HG02870 (cell line): ENCODE measurements at regions not wholly inside any gene's neighbourhood (a gene's known extent, or its start where the extent isn't known, plus 50 kb on each side); places are given as distances from the start of the nearest gene placed in this dataset.

Experiments used
- ATAC-seq: cut with Tn5 transposase; IDR thresholded peaks from one replicate; pipeline ENCODE4 v1.9.1; 2021; ENCODE audit warnings: mild to moderate bottlenecking, moderate library complexity; ENCODE audit not compliant: unreplicated experiment

DNA sequence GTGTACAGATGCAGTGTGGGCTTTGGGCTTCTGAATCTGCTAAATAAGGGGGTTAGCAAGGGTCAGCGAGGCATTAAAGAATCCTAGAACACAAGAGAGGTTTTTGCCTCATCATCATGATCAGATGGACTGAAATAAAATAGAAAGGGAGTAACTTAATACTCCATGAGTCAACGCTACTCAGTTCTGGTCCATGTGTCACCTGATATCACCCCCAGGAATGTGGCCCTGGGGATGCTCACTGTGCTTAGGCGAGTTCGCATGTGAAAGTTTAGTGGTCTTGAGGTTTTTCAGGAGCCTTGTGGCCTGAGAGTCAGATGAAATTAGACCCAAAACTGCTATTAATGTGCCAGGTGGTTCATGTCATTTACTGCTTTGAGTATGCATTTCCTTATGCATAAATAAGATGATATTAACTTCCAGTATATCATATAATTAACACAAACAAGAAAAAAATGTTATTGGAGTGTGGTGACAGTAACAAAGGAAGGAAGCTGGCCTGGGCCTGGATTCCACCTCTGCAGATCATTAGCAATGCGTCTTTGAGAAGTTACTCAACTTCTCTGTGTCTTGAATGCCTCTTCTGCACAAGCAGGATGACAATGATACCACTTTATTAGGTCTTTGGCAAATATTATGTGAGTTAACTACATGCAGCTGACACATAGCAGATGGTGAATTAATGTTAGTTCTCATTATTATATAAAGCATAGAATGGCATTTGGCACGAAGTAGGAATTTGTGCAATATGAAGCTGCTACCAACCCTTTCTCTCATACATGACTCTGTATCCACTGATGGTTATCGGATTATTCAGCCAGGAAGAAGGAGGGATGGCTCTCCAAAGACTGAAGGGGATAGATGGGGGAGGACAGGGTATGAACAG lies 1272.6 kb downstream of the AACS start:
- no peak for ATAC-seq

DNA sequence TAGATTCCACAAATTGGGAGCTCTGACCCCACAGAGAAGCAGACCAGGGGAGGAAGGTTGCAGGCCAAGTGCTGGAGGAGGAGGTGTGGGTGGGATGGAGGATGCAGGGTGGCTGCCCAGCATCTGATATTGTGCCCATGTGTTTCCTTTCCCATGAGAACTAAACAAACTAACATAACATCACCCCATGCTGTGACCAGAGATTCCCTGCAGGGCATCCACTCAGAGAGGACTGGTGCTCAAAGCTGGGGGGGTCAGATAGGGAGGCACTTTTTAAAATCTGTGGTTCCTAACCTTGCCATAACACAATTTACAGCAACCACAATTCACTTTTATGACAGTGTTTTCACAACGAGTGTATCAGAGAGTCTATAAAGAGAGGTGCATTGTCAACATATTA lies 1277.6 kb downstream of the AACS start:
- no peak for ATAC-seq

DNA sequence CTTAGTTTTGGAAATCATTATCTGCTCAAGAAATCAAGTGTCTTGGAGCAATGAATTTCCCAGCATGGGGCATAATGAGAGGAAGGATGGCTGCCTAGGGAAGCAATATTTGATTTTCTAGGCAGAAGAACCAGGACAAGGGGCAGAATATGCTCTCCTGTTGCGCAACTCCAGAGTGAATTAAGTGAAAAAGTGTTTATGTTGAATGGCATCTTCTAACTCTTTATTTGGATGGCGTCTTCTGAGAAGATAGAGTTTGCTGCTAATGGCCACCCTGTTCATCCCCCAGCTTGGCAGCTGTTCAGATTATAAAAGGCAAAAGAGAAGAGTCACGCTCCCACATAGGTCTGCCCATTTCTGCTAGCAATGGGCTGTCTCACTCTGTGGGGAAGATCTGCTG lies 1278.1 kb downstream of the AACS start:
- no peak for ATAC-seq

DNA sequence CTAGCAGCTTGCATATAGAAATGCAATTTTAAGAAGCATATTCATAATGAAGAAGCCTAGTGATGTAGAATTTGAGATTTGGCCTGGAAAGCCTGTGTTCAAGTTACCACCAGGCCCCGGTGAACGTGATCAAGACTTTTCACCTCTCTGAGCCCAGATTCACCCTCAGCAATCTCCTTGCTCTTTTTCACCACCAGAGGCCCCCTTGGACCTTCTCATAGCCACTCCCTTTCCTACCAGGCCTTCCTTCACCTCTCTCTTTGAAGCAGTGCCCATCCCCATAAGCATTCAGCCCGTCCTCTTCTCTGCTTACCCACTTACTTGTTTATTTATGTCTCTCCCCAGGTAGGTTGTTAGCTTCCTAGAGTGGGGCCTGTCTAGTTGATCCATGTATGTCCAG lies 1280.9 kb downstream of the AACS start:
- ATAC-seq, result no peak

DNA sequence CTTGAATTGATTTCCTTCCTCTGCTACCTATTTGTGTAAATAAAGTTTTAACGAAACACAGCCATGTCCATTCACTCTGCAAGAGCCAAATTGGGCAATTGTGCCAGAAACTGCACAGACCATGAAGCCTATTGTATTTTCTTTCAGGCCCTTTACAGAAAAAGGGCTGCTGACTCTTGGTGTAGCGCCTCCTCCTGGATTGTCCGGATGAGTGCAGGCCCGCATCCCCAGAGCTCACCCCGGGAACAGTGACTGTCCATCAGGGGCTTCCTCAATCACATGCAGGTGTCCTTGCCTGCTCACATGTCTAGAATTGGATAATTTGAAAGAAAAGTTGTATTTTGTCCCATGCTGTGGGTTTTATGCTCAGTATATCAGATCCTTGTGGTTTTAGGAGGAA lies 1282.2 kb downstream of the AACS start:
- ATAC-seq, result no peak

DNA sequence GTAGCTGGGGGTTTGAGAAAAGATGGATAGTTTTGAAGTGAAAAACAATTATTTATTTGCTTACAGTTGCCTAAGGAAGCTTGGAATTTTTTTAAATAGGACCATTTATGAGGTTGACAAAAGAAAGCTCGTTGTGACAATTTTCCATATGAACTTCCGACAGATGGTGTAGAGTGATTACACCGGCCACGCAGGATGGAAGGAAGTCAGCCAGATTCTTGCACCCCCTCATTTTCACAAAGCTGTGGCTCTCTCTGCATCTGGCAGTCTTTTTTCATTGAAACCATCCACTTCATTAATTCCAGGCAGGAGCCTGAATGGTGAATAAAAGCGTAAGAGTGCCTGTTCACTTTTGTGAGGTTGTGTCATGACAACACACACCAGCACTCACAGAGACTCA lies 1284.1 kb downstream of the AACS start:
- no peak for ATAC-seq

DNA sequence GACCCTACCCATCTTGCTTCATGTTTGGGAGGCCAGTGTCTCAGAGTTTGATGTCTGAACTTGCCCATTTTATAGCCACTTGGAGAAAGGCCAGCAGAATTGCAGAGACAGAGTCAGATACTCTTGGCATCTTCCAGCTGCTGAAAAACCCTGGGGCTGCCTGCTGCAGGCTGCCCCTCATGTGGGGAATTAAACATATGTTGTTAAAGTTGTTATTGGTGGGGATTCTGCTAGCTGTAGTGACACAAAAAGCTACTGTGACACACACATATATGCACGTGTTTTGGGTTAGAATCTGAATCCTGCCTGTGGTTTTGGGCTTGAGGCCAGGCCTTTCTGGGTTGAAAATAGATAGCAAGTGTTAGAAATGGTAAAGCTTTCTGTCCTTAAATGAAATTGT lies 1288.4 kb downstream of the AACS start:
- no peak for ATAC-seq

DNA sequence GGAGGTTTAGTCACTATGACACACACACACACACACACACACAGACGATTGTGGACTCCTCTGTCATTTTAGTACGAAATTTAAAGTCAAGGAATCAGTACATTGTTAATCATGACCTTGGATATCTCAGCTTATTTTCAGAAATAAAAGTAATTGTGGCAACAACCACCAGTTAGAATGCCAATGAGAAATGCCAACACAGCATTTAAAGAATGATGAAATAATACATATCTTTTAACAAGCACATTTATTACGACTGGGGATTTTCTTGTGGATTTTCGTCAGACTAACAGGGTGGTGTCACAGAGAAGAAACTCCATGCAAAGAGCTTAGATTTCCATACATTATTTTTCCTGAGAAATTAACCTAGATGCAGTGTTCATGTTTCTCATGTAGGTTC lies 1289.4 kb downstream of the AACS start:
- ATAC-seq, result no peak

DNA sequence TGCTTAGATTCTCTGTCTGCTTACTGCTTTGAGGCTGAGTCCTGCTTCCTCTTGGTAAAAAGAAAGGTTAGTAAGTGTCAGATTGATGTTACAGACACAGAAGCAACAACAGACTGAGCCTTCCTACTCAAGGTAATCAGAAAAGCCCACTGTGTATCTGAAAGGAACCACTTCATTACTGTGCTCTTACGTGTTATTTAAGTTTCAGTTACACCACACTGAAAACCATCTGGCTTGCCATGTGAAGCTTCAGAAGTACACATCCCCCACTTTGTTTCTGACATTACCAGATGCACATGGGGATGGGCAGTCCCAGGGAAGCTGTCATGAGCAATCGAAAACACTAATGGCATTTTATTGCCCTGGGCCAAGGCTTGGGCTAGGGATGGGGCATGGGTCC lies 1290.1 kb downstream of the AACS start:
- no peak for ATAC-seq

DNA sequence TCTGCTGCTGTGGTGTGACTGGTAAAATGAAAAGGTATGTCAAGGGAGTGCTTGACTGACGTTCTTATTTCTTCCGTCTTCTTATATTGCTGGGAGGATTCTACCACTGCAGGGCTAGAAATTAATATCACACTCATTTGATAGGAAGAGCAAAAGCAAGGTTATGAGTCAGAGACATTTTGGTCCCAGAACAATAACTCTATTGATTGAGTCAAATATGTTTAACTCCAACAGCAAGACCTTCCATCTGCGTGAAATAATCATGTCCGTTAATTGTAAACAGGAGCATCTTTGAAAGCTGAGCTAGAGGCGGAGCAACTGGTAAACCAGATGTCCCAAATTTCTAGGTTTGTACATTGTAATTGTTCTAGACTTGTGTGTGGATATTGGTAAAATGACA lies 1293.6 kb downstream of the AACS start:
- no peak for ATAC-seq

DNA sequence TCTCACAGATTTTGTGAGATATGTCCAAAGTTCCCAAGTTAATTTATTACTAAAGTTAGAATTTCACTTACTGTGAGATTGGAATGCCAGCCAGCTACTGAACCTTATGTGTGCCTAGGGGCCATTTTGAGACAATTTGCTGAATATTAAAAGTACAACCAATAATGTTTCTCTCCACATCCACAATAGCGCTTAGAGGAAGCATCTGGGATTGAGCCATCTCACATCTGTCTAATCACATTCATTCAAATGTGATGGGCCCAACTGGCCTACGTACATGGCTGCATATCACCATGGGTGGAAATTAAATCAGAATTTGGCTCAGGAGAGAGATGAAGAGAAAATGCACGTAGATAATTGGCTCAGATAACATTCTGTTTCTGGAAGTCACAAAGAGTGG lies 1294.0 kb downstream of the AACS start:
- ATAC-seq, result no peak

DNA sequence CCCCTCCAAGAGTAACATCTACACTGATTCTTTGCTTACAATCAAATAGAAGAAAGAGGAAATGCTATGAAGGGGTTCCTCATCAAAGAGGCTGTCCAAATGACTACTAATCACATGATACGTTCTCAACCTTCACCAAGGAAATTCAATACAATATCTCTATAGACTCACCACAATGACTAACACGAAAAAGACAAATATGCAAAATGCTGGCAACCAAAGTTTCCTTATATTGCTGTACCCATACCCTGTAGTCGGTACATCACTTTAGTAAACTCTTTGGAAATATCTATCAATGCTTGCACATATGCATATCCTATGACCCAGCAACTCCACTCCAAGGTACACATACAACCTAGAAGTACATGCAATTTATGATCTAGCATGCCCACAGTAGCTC lies 1296.6 kb downstream of the AACS start:
- ATAC-seq, result no peak

DNA sequence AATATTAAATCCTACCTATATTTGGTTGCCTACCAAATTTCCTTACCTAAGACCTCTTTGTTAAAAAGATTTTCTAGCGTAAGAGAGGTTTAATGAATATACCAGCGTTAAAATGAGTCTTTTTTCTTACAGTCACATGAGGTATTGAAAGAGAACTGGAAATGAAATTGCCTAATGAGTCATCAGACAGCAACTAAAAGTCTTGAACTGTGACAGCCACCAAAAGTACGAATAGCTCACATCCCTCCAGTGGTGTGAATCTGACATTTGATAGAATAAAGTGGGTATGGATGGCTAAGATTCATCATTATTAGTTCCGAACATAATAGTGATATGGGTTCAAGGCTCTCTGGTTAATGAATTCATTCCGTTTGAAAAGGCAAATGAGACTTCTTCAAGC lies 1297.3 kb downstream of the AACS start:
- ATAC-seq, result no peak

DNA sequence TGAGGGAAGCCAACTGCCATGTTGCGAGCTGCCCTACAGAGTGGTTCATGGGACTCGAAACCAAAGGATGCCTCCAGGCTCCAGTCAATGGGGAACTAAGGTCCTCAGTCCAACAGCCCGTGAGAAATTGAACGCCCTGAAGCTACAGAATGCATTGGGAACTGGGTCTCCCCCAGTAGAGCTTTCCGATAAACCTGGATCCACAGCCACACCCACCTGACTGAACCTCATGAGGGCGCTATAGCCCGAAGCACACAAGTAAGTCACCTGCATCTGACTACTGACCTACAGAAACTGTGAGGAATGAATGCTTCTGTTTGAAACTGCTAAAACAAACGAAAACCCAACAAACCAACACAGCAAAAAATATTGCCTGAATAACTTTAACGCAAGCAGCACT lies 1297.7 kb downstream of the AACS start:
- no peak for ATAC-seq

DNA sequence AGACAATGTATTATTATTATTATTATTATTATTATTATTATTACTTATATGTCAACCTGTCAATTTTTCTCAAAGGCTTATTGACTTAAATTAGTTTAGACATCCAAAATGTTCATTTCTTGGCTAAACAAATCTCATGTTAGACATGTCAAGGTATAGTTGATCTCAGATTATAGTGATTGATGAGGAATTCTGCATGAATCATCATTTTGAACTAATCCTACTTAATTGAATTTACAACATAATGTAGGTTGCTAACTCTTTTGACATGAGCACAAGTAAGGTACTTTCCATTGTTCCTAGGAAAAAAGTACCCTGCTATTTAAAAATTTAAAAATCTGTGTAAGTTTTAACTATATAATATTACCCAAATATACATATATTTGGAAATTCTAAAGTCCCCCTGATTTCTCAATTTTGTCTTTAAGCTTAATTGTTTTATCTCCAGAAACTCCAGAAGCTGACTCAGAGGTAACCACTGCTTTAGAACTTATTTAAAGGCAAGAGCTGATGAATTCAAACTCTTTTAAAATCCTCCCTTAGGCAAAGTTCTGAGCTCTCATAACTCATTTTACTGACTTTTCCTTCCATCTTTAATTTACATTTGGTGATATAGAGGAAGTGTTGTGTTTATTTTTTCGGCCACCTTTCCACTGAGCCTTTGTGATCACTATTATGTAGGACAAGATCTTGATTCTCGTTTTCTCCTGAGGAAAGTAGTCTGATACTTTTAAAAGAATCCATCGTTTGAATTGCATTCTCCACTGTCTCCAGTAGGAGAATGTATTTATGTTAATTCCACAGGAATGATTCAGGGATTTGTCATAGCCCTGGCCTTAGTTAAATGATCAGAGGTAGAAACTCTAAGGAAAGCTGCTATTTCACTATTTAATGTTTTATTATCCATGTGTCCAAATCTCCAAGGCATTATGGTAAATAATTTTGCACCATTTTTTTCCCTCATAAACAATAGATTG lies 1304.5 kb downstream of the AACS start:
- ATAC-seq, result no peak

DNA sequence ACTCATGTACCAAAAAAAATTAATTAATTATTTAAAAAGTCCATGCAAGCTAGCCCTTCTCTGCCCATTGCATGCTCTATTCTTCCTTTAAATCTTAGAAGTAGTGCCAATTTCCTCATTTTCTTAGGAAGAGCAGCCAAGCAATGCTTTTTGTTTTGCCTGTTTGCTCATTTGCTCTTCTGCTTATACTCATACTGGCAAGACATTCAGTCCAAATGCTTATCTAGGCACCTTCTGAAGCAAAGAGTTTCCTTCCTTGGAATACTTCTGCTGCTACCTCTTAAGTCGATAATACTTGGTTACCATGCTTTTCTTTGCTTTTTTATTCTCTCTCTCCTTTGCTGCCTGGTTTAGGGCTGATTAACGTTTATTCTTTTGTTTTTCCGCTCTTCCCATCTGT lies 1318.3 kb downstream of the AACS start:
- no peak for ATAC-seq

DNA sequence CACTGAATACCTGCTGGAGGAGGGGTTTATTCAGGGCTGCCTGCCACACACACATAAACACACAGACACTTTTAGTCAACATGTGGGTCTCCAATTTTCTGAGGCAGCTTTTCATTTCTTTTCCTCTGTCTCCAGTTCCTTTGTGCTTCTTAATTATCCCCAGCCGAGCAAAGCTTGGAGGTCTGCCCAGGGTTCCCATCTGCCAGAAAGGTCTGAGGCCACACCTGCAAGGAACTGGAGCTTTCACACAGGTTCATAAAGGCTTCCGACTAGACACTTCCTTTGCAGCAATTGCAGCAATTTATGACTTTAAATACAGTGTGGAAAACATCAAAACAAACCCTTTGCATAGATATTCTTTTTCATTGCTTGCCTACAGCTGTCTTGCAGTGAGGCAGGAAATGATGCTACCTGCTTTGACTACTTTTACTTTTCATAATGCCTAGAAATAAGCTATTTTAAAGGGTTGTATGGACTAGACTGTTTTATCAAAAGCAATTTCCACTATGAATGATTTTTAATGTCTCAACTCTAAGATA lies 1318.9 kb downstream of the AACS start:
- ATAC-seq, result no peak

DNA sequence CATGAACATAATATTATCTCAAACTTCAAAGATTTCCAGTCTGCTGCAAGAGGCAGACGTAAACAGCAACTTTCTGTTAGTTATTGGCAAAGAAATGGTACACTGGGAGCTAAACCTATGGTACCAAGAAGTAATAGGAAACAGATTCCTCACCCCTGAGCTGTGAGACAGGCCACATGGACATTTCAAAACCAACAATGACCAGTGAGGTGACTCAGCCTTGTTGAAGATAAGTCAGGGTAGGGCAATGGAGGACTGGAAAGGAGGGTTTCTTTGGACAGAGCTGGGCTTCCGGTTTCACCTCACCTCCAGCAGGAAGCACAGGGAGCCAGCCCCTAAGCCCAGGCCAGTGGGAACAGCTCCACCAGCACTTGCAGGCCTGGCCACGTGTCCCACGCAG lies 1320.5 kb downstream of the AACS start:
- ATAC-seq, result no peak

DNA sequence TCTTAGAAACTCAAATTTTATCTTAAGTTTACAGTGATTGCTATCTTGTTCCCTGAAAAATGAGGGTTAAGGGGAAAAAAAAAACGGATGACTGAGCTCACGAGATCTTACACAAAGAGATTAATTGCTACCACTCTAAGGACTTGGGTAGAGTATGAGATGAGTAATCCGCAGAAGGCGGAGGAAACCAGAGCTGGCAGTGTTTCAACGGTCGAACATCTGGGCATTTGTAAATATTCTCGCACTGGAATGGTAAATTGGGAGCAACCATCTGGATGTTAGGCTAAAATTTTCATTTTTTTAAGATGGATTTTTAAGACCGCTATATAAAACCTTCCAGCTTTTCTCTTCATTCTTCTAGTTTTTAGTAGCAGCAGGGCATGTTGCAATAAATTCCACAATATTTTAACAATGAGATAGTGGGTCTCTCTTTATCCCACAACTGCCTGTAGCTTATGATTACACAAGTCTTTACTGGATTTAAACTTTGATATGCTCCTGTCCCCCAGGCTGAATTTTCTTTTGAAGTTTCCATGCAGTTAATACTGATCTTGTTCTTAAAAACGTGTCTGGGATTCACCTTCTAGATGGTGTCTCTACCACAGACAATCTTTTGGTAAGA lies 1324.1 kb downstream of the AACS start:
- no peak for ATAC-seq

DNA sequence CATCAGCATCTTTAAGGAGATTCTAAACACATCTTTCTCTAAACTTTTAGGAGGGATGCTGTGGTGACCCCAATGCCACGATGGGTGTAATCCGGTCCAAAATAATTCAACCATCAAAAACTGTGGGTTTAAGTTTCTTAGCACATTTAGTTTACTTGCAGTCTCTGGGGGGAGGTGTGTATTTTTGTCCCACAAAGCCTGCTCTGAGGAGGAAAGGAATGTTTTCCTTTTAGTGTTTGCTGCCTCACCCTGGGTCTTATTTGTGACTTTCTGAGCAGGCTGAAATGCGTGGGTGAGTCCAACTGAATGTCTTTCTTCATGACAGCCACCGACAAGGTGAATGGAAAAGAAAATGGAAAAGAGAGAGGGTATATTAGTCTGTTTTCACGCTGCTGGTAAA lies 1324.7 kb downstream of the AACS start:
- no peak for ATAC-seq

DNA sequence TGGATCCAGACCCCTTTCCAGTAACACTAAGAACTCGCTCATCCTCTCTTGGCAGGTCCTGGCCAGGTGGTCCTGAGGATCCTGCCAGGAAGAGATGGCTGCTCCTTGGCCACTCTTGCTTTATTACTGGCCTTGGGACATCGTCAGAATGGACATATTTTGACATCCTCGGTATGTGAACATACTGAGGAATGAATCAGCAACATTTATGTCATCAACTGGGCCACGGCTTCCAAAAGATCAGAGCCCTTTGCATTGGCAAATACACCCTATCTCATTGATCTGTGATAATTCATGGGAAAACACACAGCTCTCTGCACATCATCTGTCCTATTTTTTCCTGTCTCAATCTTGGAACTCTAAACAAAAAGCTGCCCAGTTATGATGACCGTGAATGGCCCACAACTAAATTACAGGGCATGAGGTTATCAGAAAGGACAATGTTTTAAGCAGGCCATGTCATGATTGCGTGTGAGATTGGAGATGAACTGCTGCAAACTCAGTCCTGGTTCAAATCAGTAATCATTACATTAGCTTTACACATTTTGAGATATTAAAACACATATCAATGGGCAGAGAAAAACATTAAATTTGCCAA lies 1325.8 kb downstream of the AACS start:
- no peak for ATAC-seq
